MM.1S (cell line): ENCODE measurements at regions not wholly inside any gene's neighbourhood (a gene's known extent, or its start where the extent isn't known, plus 50 kb on each side); places are given as distances from the start of the nearest gene placed in this dataset.

Experiments used
- DNase-seq: peaks from one replicate; pipeline ENCODE4 v3.0.0-alpha.2; 2015
- H2AFZ ChIP-seq: fragments of 300-600 bp; sonication (generic); 2 replicates; pipeline ENCODE4 v1.6.0; 2016; ENCODE audit warnings: antibody characterized with exemption, low read length
- H3F3A ChIP-seq: fragments of 300-600 bp; sonication (generic); 2 replicates; pipeline ENCODE4 v1.6.1; 2016; ENCODE audit warnings: mild to moderate bottlenecking, antibody characterized with exemption, low read length, moderate library complexity, mixed read lengths; ENCODE audit not compliant: insufficient read depth
- H3K27ac ChIP-seq: fragments of 300-600 bp; sonication (generic); 2 replicates; pipeline ENCODE4 v1.5.1; 2016; ENCODE audit warnings: mild to moderate bottlenecking, low read length
- H3K27me3 ChIP-seq: fragments of 300-600 bp; sonication (generic); replicated peaks from 2 replicates; pipeline ENCODE4 v1.6.0; 2016; ENCODE audit warnings: low read length; ENCODE audit not compliant: insufficient read depth
- H3K36me3 ChIP-seq: fragments of 300-600 bp; sonication (generic); replicated peaks from 2 replicates; pipeline ENCODE4 v1.6.1; 2016; ENCODE audit warnings: mild to moderate bottlenecking, low read length, mixed read lengths; ENCODE audit not compliant: insufficient read depth
- H3K4me1 ChIP-seq: fragments of 300-600 bp; sonication (generic); 2 replicates; pipeline ENCODE4 v1.6.1; 2016; ENCODE audit warnings: low read length, mixed read lengths
- H3K4me2 ChIP-seq: fragments of 300-600 bp; sonication (generic); 2 replicates; pipeline ENCODE4 v1.6.0; 2016; ENCODE audit warnings: low read depth, low read length
- H3K4me3 ChIP-seq: fragments of 300-600 bp; sonication (generic); 2 replicates; pipeline ENCODE4 v1.5.1; 2016; ENCODE audit warnings: low read length, mixed read lengths
- H3K79me2 ChIP-seq: fragments of 300-600 bp; sonication (generic); 2 replicates; pipeline ENCODE4 v1.6.1; 2016; ENCODE audit warnings: mixed run types, low read length, mixed read lengths
- H3K9ac ChIP-seq: fragments of 300-600 bp; sonication (generic); 2 replicates; pipeline ENCODE4 v1.6.1; 2016; ENCODE audit warnings: low read length, mixed read lengths
- H3K9me2 ChIP-seq: fragments of 300-600 bp; sonication (generic); replicated peaks from 2 replicates; pipeline ENCODE4 v1.6.1; 2016; ENCODE audit warnings: mild to moderate bottlenecking, low read length, mixed read lengths; ENCODE audit not compliant: insufficient read depth
- H3K9me3 ChIP-seq: fragments of 300-600 bp; sonication (generic); replicated peaks from 2 replicates; pipeline ENCODE4 v1.6.1; 2016; ENCODE audit warnings: mild to moderate bottlenecking, low read length, mixed read lengths; ENCODE audit not compliant: insufficient read depth
- H4K20me1 ChIP-seq: fragments of 300-600 bp; sonication (generic); 2 replicates; pipeline ENCODE4 v1.6.1; 2016; ENCODE audit warnings: mild to moderate bottlenecking, low read length, moderate library complexity, mixed read lengths; ENCODE audit not compliant: insufficient read depth
- EZH2 ChIP-seq: fragments of 300-600 bp; sonication (generic); optimal IDR thresholded peaks from 2 replicates; pipeline ENCODE3; 2017; ENCODE audit warnings: low read depth, mild to moderate bottlenecking, antibody characterized with exemption, low read length, mixed read lengths
- EZH2phosphoT487 ChIP-seq: fragments of 300-600 bp; sonication (generic); IDR thresholded peaks from 2 replicates; pipeline ENCODE4 v1.6.1; 2018; ENCODE audit warnings: antibody characterized with exemption, low read length
- TF ChIP-seq, protein P1 (sequence below): fragments of 300-600 bp; sonication (generic); IDR thresholded peaks from 2 replicates; pipeline ENCODE4 v1.5.1; 2016; ENCODE audit warnings: antibody characterized with exemption, low read length, mixed read lengths

GRCh38 chr16:13401641-13402040 lies 500.2 kb downstream of the SHISA9 start:
- Histone ChIP-seq H3K9me3 (no peaks in the 10 kb centered on the region), H2AFZ (no peak overlapping the region), H3K36me3 (no peaks in the 10 kb centered on the region), H3F3A (no peaks in the 10 kb centered on the region), H3K27ac (no peak overlapping the region), H3K4me2 (no peak overlapping the region), H4K20me1 (no peaks in the 10 kb centered on the region), H3K27me3 (no peaks in the 10 kb centered on the region), H3K79me2 (no peaks in the 10 kb centered on the region), H3K9me2 (no peaks in the 10 kb centered on the region), H3K9ac (no peak overlapping the region), H3K4me1 (no peaks in the 10 kb centered on the region), H3K4me3 (no peak overlapping the region)
- no peak for DNase-seq
- TF ChIP-seq EZH2phosphoT487 (no peak), EZH2 (no peak)
- TF ChIP-seq, protein P1, sequence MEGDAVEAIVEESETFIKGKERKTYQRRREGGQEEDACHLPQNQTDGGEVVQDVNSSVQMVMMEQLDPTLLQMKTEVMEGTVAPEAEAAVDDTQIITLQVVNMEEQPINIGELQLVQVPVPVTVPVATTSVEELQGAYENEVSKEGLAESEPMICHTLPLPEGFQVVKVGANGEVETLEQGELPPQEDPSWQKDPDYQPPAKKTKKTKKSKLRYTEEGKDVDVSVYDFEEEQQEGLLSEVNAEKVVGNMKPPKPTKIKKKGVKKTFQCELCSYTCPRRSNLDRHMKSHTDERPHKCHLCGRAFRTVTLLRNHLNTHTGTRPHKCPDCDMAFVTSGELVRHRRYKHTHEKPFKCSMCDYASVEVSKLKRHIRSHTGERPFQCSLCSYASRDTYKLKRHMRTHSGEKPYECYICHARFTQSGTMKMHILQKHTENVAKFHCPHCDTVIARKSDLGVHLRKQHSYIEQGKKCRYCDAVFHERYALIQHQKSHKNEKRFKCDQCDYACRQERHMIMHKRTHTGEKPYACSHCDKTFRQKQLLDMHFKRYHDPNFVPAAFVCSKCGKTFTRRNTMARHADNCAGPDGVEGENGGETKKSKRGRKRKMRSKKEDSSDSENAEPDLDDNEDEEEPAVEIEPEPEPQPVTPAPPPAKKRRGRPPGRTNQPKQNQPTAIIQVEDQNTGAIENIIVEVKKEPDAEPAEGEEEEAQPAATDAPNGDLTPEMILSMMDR = no peak

DNA sequence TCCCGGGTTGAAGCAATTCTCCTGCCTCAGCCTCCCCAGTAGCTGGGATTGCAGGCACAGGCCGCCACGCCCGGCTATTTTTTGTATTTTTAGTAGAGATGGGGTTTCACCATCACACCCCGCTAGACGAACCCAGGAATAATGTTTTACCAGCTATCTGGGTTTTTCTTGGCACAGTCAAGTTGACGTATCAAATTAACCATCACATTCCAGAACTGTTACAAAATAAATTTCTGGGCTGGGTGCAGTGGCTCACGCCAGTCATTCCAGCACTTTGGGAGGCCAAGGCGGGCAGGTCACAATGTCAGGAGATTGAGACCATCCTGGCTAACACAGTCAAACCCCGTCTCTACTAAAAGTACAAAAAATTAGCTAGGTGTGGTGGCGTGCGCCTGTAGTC lies 501.2 kb downstream of the SHISA9 start:
- H3K79me2 ChIP-seq = no peaks in the 10 kb centered on the region

GRCh38 chr16:13403326-13403725 lies 501.9 kb downstream of the SHISA9 start:
- Histone ChIP-seq H3K79me2 (no peaks in the 10 kb centered on the region), H2AFZ (no peak overlapping the region), H4K20me1 (no peaks in the 10 kb centered on the region), H3K27ac (no peak overlapping the region), H3K4me3 (no peak overlapping the region), H3K9ac (no peak overlapping the region), H3K9me2 (no peaks in the 10 kb centered on the region), H3K4me1 (no peaks in the 10 kb centered on the region), H3K27me3 (no peaks in the 10 kb centered on the region), H3F3A (no peaks in the 10 kb centered on the region), H3K36me3 (no peaks in the 10 kb centered on the region), H3K9me3 (no peaks in the 10 kb centered on the region), H3K4me2 (no peak overlapping the region)
- TF ChIP-seq EZH2 = no peak
- TF ChIP-seq, protein P1 = no peak
- no peak for TF ChIP-seq EZH2phosphoT487
- no peak for DNase-seq

More for the DNA sequence above, 501.2 kb downstream of the SHISA9 start:
- TF ChIP-seq EZH2 (no peak), EZH2phosphoT487 (no peak)
- TF ChIP-seq, protein P1 = no peak
- DNase-seq = no peak
- H3F3A ChIP-seq = no peaks in the 10 kb centered on the region
- no peaks in the 10 kb centered on the region for H3K4me1 ChIP-seq
- no peaks in the 10 kb centered on the region for H3K9me2 ChIP-seq
- no peak overlapping the region for H3K4me3 ChIP-seq
- H2AFZ ChIP-seq = no peak overlapping the region
- H3K27me3 ChIP-seq = no peaks in the 10 kb centered on the region
- no peak overlapping the region for H3K27ac ChIP-seq
- no peaks in the 10 kb centered on the region for H4K20me1 ChIP-seq
- no peaks in the 10 kb centered on the region for H3K9me3 ChIP-seq
- no peaks in the 10 kb centered on the region for H3K36me3 ChIP-seq
- no peak overlapping the region for H3K4me2 ChIP-seq
- H3K9ac ChIP-seq = no peak overlapping the region
